Trophoblast cell (in vitro differentiated cells and primary cell): ENCODE measurements at regions not wholly inside any gene's neighbourhood (a gene's known extent, or its start where the extent isn't known, plus 50 kb on each side); places are given as distances from the start of the nearest gene placed in this dataset.

Experiments used
- DNase-seq, 2 donors: peaks; one replicate each; pipeline ENCODE4 v3.0.0-alpha.2; 2016
- H2AFZ ChIP-seq: 2 replicates; pipeline ENCODE4 v1.6.1; 2013; ENCODE audit warnings: low read length, moderate library complexity, mild to moderate bottlenecking; ENCODE audit not compliant: insufficient read depth, poor library complexity
- H2AK5ac ChIP-seq: 2 replicates; pipeline ENCODE4 v1.6.1; 2013; ENCODE audit warnings: mild to moderate bottlenecking, low read length
- H2BK120ac ChIP-seq: 2 replicates; pipeline ENCODE4 v1.6.1; 2013; ENCODE audit warnings: low read length, mild to moderate bottlenecking, moderate library complexity; ENCODE audit not compliant: insufficient read depth, poor library complexity
- H2BK12ac ChIP-seq: 2 replicates; pipeline ENCODE4 v1.6.1; 2013; ENCODE audit warnings: mild to moderate bottlenecking, low read length, moderate library complexity
- H2BK5ac ChIP-seq: 2 replicates; pipeline ENCODE4 v1.6.1; 2013; ENCODE audit warnings: low read length, low read depth, moderate library complexity, mild to moderate bottlenecking; ENCODE audit not compliant: poor library complexity
- H3K14ac ChIP-seq: 2 replicates; pipeline ENCODE4 v1.6.1; 2013; ENCODE audit warnings: mild to moderate bottlenecking, low read length
- H3K18ac ChIP-seq: 2 replicates; pipeline ENCODE4 v1.6.1; 2013; ENCODE audit warnings: mild to moderate bottlenecking, low read length
- H3K23ac ChIP-seq: 2 replicates; pipeline ENCODE4 v1.6.1; 2013; ENCODE audit warnings: low read length
- H3K27ac ChIP-seq: 2 replicates; pipeline ENCODE4 v1.5.1; 2013; ENCODE audit warnings: low read depth, mild to moderate bottlenecking, inconsistent platforms, low read length, moderate library complexity
- H3K27me3 ChIP-seq: 2 replicates; pipeline ENCODE4 v1.6.1; 2013; ENCODE audit warnings: inconsistent platforms, mild to moderate bottlenecking, low read length, moderate library complexity; ENCODE audit not compliant: insufficient read depth
- H3K36me3 ChIP-seq, 2 experiments: 1 replicate in 1 of 2; 2 replicates in 1 of 2; pipeline ENCODE4 v1.6.1; 2013; ENCODE audit warnings: low read length in 2 of 2, mild to moderate bottlenecking in 2 of 2, moderate library complexity in 1 of 2; ENCODE audit not compliant: insufficient read depth in 2 of 2, control insufficient read depth in 1 of 2
- H3K4ac ChIP-seq: 2 replicates; pipeline ENCODE4 v1.6.1; 2013; ENCODE audit warnings: low read depth, mild to moderate bottlenecking, low read length, moderate library complexity
- H3K4me1 ChIP-seq, 2 experiments: 1 replicate in 1 of 2; 2 replicates in 1 of 2; pipeline ENCODE4 v1.6.1; 2013; ENCODE audit warnings: low read length in 2 of 2, mild to moderate bottlenecking in 2 of 2, moderate library complexity in 1 of 2; ENCODE audit not compliant: insufficient read depth in 2 of 2, control insufficient read depth in 1 of 2
- H3K4me2 ChIP-seq: 2 replicates; pipeline ENCODE4 v1.6.1; 2013; ENCODE audit warnings: inconsistent platforms, mild to moderate bottlenecking, low read length, moderate library complexity
- H3K4me3 ChIP-seq: 2 replicates; pipeline ENCODE4 v1.5.1; 2013; ENCODE audit warnings: mild to moderate bottlenecking, low read depth, low read length, inconsistent platforms
- H3K79me1 ChIP-seq: one replicate; pipeline ENCODE4 v1.6.1; 2013; ENCODE audit warnings: low read length
- H3K79me2 ChIP-seq: 2 replicates; pipeline ENCODE4 v1.6.1; 2013; ENCODE audit warnings: low read length, mild to moderate bottlenecking; ENCODE audit not compliant: control insufficient read depth, insufficient read depth, poor library complexity
- H3K9ac ChIP-seq: 2 replicates; pipeline ENCODE4 v1.6.1; 2013; ENCODE audit warnings: mild to moderate bottlenecking, low read length
- H3K9me3 ChIP-seq: 2 replicates; pipeline ENCODE4 v1.6.1; 2013; ENCODE audit warnings: low read depth, mild to moderate bottlenecking, control low read depth, inconsistent platforms, low read length; ENCODE audit not compliant: insufficient read depth
- H4K12ac ChIP-seq: 2 replicates; pipeline ENCODE4 v1.6.1; 2013; ENCODE audit warnings: low read depth, mild to moderate bottlenecking, low read length, moderate library complexity
- H4K8ac ChIP-seq: 2 replicates; pipeline ENCODE4 v1.6.1; 2013; ENCODE audit warnings: low read depth, mild to moderate bottlenecking, low read length, moderate library complexity
- H4K91ac ChIP-seq: one replicate; pipeline ENCODE4 v1.6.1; 2013; ENCODE audit warnings: low read depth, mild to moderate bottlenecking, low read length, moderate library complexity
- WGBS: extraction: QIAGEN DNeasy Blood & Tissue Kit; methylation state at CpG from one replicate; pipeline ENCODE4 v1.1.7; 2013; ENCODE audit warnings: missing lambda C conversion rate; ENCODE audit not compliant: insufficient read length, insufficient coverage; ENCODE audit errors: extremely low coverage; 5-methylcytosine and 5-hydroxymethylcytosine counted together

DNA sequence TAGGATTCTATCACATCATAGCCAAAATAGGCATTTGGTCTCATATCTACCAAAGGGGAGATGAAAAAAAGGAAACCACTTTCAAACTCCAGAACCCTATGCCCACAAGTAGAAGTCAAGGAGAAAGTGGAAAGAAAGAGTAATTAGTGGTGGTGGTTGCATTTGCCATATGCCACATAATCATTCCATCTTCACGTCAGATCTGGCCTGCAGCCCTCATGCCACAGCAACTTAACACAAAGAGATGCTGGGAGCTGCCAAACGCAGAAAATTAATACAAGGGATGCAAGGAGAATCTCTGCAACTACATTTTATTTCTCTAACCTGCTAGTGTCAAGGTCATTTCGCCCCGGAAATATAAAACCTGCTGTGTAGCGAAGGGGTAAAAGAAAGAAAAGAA, 148.6 kb upstream of the FOXN3 start:
- no CpG with 5 or more reads among the region's 5 CpGs for WGBS
- Histone ChIP-seq H3K79me2 (no peaks in the 10 kb centered on the region), H3K9me3 (no peaks in the 10 kb centered on the region), H3K4me1 (no peaks in the 10 kb centered on the region), H3K4ac (no peak overlapping the region), H4K91ac (no peak overlapping the region), H3K36me3 (no peaks in the 10 kb centered on the region), H2BK120ac (no peak overlapping the region), H3K18ac (no peak overlapping the region), H2AFZ (no peak overlapping the region), H3K4me3 (no peak overlapping the region), H2BK12ac (no peak overlapping the region), H4K8ac (no peak overlapping the region), H3K27ac (no peak overlapping the region), H3K27me3 (no peaks in the 10 kb centered on the region), H3K79me1 (no peaks in the 10 kb centered on the region), H3K9ac (no peak overlapping the region), H3K14ac (no peak overlapping the region), H3K4me2 (no peak overlapping the region), H2AK5ac (no peak overlapping the region), H4K12ac (no peak overlapping the region), H2BK5ac (no peak overlapping the region), H3K23ac (no peak overlapping the region)
- no peak for DNase-seq

- Histone ChIP-seq H4K91ac (no peak overlapping the region), H3K4me3 (no peak overlapping the region), H2AFZ (no peak overlapping the region), H3K9ac (no peak overlapping the region), H3K4me1 (no peaks in the 10 kb centered on the region), H3K18ac (no peak overlapping the region), H4K8ac (no peak overlapping the region), H3K27me3 (no peaks in the 10 kb centered on the region), H3K9me3 (no peaks in the 10 kb centered on the region), H3K4me2 (no peak overlapping the region), H2BK5ac (no peak overlapping the region), H3K4ac (no peak overlapping the region), H3K14ac (no peak overlapping the region), H2BK120ac (no peak overlapping the region), H3K23ac (no peak overlapping the region), H4K12ac (no peak overlapping the region), H2AK5ac (no peak overlapping the region), H3K79me2 (no peaks in the 10 kb centered on the region), H2BK12ac (no peak overlapping the region), H3K36me3 (no peaks in the 10 kb centered on the region), H3K79me1 (no peaks in the 10 kb centered on the region), H3K27ac (no peak overlapping the region)
- no peak for DNase-seq
- no CpG with 5 or more reads among the region's 5 CpGs for WGBS
Observed at GRCh38 chr14:89564989-89565388, 148.0 kb upstream of the FOXN3 start.

DNA sequence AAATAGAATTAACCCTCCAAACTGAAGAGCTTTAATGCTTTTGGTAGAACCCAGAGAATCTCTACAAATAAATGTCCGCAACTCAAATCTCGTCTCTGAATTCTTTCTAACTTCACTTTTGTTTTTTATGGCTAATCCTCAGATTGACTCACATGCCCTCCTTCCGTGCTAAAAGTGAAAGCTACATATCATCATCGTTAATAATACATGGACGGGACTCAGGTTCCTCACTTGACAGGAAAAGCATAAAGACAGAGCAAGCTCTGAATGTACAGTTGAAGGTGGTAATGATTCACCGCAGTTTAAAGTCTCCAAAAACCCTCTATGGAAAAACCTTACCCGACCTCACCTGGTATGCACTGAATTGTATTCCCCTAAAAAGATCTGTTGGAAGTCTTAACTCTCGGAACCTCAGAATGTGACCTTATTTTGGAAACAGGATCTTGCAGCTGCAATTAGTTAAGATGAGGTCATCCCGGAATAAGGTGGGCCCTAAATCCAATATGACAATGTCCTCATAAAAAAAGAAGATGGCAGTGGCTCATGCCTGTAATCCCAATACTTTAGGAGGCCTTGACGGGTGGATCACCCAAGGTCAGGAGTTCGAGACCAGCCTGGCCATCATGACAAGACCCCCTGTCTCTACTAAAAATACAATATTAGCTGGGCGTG, 147.4 kb upstream of the FOXN3 start:
- WGBS, result no CpG with 5 or more reads among the region's 12 CpGs
- H3K27ac ChIP-seq, result no peak overlapping the region
- no peak overlapping the region for H4K12ac ChIP-seq

GRCh38 chr14:89563471-89563870, 146.4 kb upstream of the FOXN3 start:
- Histone ChIP-seq H3K79me1 (no peaks in the 10 kb centered on the region), H2AFZ (no peak overlapping the region), H3K14ac (no peak overlapping the region), H3K27me3 (no peaks in the 10 kb centered on the region), H3K27ac (no peak overlapping the region), H2BK12ac (no peak overlapping the region), H3K9me3 (no peaks in the 10 kb centered on the region), H3K36me3 (no peaks in the 10 kb centered on the region), H3K4me3 (no peak overlapping the region), H2BK5ac (no peak overlapping the region), H3K9ac (no peak overlapping the region), H3K23ac (no peak overlapping the region), H2AK5ac (no peak overlapping the region), H4K91ac (no peak overlapping the region), H3K4ac (no peak overlapping the region), H4K8ac (no peak overlapping the region), H3K79me2 (no peaks in the 10 kb centered on the region), H3K4me2 (no peak overlapping the region), H2BK120ac (no peak overlapping the region), H4K12ac (no peak overlapping the region), H3K18ac (no peak overlapping the region), H3K4me1 (no peaks in the 10 kb centered on the region)
- no peak for DNase-seq
- no CpG with 5 or more reads among the region's 1 CpG for WGBS

More for the DNA sequence above, 147.4 kb upstream of the FOXN3 start:
- no peak overlapping the region for H4K91ac ChIP-seq
- no peaks in the 10 kb centered on the region for H3K36me3 ChIP-seq
- H3K9me3 ChIP-seq, result no peaks in the 10 kb centered on the region
- no peak overlapping the region for H2BK120ac ChIP-seq
- no peak overlapping the region for H4K8ac ChIP-seq
- no peak overlapping the region for H2AFZ ChIP-seq
- no peak overlapping the region for H3K23ac ChIP-seq
- H2BK12ac ChIP-seq, result no peak overlapping the region
- H3K14ac ChIP-seq, result no peak overlapping the region
- H3K79me1 ChIP-seq, result no peaks in the 10 kb centered on the region
- H3K4me1 ChIP-seq, result no peaks in the 10 kb centered on the region
- H3K4me2 ChIP-seq, result no peak overlapping the region
- H2BK5ac ChIP-seq, result no peak overlapping the region
- H3K9ac ChIP-seq, result no peak overlapping the region
- H3K4me3 ChIP-seq, result no peak overlapping the region
- H3K18ac ChIP-seq, result no peak overlapping the region
- H3K79me2 ChIP-seq, result no peaks in the 10 kb centered on the region
- H3K27me3 ChIP-seq, result no peaks in the 10 kb centered on the region
- no peak for DNase-seq
- no peak overlapping the region for H3K4ac ChIP-seq
- no peak overlapping the region for H2AK5ac ChIP-seq
